GM04504 (cell line): ENCODE measurements at regions not wholly inside any gene's neighbourhood (a gene's known extent, or its start where the extent isn't known, plus 50 kb on each side); places are given as distances from the start of the nearest gene placed in this dataset.
"Not testable (repeated sequence)": the region's sequence is repeated elsewhere in the genome, so short reads cannot be mapped to it uniquely, and the experiment has no call there.

ENCODE experiments used
- DNase-seq: peaks from one replicate; pipeline ENCODE4 v3.0.0-alpha.2; 2012; ENCODE audit warnings: low read depth

DNA sequence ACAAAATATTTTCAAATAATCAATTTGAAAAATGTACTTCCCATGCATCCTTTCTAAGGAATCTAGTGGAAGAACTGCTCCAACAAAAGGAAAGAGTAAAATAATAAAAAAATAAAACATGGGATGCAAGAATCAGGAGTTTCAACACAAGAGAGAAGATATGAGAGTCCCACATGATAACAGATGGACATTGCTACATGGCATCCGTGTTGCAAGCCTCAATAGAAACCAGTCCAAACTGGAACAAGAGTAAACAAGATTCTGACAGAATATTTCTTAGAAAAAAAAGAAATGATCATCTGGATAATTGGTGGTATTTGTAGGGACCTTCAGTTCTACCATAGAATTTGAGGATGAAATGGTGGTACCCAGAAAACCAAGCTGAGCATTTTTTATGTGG lies 186.8 kb downstream of the FRK start:
- no peak for DNase-seq

DNA sequence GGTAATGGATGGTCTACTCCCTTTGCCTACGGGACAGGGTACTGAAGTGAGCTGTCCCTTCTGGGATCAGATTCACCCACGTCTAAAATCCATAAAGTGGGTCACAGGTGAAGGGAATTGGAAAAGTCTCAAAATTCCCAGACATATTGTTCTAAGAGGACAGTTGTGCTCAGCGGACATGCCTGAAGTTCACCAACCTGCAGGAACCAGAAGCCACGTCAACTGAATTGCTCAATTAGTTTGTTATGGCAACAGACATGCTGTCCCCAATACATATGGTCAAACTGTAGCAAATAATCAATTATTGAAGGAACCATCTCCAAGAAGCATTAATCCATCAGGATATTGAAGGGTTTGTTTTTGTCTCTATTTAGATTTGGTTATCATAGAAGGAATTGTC lies 190.2 kb downstream of the FRK start:
- DNase-seq = no peak

DNA sequence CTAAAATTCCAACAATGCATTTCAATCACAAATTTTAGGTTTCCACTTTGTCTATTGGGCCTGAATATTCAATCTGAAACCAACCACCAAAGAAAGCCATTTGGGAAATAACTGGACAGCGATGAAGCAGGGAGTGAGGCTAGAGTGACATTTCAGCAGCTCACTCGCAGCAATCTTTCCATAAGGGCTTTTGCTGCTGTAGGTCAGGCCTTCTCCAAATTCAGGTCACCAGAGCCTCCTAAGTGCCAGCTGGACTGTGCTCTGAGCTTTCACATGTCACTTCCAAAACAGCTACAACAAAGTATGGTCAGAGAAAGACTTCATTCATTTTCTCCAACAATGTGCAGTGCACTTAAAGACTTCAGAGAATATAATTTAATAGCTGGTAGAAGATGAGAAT lies 194.8 kb downstream of the FRK start:
- DNase-seq = no peak

DNA sequence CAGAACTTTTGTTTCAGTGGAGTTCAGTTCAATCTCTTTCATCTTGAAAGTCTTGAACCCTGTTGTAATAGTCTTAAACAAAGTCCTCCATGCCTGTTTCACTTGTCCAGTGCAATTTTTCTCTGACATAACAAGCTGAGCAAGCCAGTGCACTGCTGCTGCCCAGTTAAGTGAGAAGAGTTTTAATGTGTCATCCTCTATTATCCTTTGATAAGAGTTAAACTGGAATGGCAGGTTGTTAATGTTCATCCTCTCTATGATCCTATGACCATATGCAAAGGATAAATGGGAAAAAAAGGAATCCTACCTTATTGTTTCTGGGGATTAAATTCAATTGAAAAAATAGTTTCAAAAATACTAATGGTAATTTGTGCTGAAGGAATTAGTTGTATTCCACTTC lies 197.5 kb downstream of the FRK start:
- no peak for DNase-seq

DNA sequence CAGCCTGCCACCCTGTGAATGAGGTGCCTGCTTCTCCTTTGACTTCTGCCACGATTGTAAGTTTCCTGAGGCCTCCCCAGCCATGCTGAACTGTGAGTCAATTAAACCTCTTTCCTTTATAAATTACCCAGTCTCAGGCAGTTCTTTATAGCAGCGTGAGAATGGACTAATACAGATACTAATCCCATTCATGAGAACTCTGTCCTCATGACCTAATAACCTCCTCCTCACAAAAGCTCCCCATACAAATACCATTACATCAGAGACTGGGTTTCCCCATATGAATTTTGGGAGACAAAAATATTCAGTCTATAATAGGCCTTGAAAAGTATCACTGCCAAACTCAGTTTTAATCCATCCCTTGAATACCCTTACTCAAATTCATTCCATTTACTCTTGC lies 199.0 kb downstream of the FRK start:
- DNase-seq = not testable (repeated sequence)

DNA sequence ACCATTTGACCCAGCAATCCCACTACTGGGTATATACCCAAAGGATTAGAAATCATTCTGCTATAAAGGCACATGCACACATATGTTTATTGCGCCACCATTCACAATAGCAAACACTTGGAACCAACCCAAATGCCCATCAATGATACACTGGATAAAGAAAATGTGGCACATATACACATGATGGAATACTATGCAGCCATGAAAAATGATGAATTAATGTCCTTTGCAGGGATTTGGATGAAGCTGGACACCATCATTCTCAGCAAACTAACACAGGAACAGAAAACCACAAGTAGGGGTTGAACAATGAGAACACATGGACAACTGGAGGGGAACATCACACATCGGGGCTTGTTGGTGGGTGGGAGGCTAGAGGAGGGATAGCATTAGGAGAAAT lies 201.1 kb downstream of the FRK start:
- DNase-seq = not testable (repeated sequence)

DNA sequence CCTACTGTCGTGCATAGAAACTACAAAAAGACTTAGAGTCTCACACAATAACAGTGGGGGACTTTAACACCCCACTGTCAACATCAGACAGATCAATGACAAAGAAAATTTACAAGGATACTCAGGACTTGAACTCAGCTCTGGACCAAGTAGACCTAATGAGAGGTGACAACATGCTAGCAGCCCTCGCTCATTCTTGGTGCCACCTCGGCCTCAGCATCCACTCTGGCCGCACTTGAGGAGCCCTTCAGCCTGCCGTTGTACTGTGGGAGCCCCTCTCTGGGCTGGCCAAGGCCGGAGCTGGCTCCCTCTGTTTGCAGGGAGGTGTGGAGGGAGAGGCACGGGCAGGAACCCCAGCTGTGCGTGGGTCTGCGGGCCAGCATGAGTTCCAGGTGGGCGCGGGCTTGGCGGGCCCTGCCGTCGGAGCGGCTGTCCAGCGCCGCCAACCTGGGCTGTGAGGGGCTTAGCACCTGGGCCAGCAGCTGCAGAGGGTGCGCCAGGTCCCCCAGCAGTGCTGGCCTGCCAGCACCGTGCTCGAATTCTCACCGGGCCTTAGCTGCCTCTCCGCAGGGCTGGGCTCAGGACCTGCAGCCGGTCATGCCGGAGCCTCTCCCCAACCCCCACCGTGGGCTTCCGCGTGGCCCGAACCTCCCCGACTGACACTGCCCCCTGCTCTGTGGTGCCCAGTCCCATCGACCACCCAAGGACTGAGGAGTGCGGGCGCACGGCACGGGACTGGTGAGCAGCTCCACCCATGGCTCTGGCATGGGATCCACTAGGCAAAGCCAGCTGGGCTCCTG lies 205.6 kb downstream of the FRK start:
- no peak for DNase-seq

DNA sequence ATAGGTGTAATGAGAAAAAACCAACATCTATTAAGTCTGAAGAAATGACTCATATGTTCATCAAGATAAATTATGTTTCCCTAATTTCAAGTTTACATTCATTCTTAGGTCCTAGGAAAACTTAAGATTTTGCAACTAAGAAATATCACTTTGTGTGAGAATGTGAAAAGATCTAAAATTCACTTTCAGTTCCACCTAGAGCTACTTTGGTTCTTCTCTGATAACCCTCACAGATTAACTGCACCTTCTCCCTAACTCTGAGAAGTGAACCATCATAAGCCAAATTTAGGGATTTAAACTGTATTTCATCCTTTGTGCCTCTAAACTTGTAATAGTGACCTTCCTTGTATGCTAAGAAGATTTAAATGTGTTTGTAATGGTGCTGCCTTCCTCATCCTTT lies 213.0 kb downstream of the FRK start:
- DNase-seq = no peak

DNA sequence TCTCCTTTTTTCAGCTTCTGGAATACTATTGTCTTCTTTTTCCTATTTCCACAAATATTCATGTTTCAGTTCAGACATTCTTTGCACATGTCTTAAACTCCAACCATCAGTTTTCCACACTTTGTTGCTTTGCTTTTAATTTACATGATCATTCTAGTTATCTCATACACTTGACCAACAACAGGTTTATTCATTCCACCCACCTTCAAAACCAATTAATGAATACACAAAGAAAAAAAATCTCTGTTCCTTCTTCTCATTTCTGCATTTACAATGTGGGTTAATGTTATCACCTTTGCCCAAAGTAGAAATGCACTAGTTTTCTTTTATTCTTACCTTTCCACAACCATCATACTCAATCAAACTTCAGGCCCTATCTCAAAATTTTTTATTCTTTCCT lies 216.7 kb downstream of the FRK start:
- DNase-seq = no peak

DNA sequence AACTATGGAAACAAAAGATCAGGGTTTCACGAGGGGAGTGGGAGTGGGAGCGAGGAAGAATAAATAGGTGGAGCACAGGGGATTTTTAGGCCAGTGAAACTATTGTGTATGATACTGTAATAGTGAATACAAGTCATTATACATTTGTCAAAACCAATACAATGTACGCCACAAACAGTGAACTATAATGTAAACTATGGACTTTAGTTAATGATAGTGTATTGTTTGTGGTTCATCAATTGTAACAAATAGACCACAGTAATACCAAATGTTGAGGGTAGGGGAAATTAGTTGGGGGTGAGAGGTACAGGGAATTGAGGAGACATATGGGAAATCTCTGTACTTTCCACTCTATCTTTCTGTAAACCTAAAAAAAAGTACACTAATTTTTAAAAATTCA lies 218.4 kb downstream of the FRK start:
- no peak for DNase-seq

DNA sequence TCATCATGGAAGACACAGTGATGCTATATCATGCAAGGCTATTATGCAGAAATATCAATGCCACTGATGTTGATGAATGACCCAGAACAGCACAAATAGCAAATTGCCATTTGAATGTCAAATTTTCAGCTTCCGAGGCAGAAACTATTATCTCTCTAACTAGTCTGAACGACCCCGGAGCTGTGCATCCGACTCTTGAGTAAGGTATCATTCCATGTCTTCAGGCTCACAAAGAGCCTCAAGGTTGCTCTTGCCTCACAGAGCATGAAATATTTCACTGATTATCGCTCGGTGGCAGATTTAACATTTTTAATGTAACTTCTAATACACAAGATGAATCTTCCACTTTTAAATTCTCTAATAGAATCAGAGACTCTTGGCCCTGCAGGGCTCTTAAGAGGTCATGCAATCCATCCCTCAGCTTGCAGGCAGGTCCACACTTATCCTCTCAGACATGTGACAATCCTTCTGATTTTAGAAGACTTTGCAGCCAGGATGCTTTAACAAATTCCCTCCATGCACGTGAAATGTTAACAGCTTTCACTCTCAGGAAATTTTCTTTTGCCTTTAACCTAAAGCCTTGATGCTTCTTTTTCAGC lies 221.0 kb downstream of the FRK start:
- DNase-seq = no peak

DNA sequence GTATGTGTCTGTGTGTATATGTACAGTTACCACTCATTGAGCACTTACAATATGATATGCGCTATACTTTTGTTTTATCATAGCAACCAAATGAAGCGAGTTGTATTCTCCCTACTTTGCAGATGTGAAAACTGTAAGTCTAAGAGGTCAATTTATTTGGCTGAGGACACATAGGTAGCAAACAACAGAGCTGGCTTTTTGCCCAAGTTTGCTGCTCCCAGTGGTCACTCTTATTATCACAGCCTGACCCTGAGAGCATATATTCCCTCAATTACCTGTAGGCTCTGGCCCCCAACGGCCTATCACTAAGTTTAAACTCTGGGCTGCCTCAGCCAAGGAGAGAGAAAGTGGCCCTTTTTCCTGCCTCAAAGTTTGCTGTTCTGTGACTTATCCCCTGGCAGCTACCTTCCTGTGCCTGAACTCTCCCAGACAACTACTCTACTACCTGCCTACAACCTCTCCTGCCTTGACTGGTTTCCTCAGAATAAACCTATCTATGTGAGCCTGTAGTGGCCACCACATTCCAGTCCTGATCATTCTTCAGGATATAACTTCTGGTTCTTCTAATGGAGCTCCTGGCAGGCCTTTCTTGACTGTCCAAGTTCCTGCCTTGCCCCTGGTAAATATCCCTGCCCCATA lies 221.8 kb downstream of the FRK start:
- peak; percentile 5 for DNase-seq

DNA sequence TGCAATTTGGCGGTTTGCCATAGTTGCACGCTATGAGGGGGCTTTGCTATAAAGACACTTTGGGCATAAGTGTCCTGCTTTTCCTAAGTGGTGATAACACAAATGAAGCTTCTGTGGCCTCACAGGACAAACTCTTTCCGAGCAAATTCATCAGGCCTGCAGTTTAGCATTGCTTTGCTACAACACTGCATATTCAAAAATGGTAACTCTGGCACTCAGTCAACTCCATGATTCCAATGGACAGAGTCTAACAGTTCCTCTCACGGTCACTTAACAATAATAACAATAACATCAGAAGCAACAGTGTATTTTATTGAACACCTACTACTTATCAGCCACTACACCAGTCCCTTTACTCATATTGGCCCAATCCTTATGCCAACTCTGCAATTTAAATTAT lies 222.5 kb downstream of the FRK start:
- DNase-seq = no peak

DNA sequence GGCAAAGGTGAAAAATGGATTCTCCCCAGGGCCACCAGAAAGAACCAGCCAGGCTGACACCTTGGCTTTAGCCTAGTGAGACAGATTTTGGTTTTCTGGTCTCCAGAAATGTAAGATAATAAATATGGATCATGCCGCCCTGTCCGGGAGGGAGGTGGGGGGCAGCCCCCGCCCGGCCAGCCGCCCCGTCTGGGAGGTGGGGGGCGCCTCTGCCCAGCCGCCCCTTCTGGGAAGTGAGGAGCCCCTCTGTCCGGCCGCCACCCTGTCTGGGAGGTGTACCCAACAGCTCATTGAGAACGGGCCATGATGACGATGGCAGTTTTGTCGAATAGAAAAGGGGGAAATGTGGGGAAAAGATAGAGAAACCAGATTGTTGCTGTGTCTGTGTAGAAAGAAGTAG lies 224.3 kb downstream of the FRK start:
- DNase-seq = not testable (repeated sequence)

DNA sequence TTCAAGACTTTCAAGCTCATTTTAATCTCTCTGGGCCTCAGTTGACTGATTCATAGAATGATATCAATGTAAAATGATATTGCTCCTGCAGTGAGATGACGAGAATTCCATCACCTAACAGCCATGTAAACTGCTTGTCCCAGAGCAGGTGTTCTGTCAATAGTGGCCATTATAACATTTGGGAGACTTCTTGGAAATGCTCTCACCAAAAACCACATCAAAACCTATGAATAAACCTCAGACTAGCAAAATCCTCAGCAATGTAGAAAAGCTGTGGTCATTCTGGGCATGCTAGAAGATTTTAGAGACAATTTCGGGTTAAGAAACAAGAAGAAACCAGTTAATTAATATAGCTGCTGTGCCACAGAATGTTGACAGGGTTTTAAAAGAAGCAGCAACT lies 225.4 kb downstream of the FRK start:
- no peak for DNase-seq

DNA sequence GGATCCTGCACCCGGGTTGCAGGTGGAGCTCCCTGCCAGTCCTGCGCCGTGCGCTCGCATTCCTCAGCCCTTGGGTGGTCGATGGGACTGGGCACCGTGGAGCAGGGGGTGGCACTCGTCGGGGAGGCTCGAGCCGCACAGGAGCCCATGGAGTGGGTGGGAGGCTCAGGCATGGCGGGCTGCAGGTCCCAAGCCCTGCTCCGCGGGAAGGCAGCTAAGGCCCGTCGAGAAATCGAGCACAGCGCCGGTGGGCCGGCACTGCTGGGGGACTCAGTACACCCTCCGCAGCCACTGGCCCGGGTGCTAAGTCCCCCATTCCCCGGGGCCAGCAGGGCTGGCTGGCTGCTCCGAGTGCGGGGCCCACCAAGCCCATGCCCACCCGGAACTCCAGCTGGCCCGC lies 226.1 kb downstream of the FRK start:
- not testable (repeated sequence) for DNase-seq

DNA sequence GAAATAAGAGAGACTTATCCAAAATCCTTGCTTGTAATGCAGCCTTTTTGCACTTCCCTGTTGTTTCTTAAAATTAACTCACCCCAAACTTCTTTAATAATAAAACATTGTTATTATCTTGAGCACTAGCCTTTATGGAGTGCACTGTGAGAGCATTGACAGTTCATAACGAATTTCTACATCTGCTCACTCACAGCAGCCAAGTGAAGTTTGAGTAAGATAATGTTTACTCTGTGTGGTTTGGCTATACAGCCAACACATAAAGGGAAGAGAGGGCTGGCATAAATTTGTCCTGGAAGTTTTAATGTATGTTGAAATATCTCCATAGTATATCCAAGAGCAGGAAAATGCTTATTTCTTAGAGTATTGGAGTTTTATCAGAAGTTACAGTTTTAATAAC lies 227.9 kb downstream of the FRK start:
- no peak for DNase-seq

DNA sequence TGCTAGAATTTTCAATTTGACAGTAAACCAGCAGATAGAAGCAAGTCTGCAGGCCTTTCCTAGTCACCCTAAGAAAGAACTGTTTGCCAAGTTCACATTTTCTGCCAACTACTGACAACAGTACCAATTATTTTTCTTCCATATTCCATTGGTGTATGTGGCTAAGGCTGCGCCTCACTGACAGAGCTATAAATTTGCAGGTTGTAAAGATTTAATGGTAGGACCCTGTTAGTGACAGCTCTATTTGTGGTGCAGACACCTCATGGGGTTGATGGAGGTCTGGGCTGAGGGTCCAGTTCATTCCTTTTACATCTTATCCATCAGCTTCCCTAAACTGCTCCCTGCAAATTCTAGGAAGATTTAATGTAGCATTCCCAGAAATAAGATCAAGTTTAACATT lies 228.5 kb downstream of the FRK start:
- DNase-seq = no peak

DNA sequence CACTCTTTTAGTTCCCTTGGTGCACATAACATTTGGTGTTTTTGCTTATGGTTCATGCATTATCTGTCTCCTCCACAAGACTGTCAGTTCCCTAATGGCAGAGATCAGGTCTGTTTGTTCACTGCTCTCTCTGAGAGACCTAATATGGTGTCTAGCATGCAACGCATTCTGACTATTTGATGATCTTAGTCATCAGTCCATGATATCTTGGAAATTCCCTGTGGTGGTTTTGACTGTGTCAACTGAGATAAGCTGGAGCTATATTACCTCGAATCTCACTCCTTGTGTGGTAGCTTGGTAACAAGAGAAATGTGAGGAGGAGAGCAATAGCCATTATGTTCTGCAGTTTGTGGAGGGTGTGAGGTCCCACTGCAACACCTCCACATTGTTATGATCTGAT lies 229.8 kb downstream of the FRK start:
- DNase-seq = no peak

DNA sequence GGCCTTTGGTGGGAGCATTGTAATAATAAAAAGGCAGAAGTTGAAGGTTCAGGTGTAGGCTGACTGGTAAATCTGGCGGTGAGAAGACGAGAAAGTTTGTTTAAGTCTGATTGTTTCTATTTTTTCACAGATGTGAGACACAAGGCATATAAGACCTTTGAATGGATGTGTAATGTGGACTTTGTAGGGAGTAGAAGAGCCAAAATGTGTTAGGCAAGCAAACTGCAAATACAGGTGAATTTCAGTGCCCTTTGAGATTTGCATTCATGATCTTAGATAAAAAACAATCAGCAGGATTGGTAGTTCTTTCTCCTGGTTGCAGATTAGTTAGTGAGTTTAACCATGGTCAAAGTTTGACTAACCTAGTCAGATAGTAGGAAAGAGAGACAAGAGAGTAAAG lies 238.9 kb downstream of the FRK start:
- DNase-seq = no peak

DNA sequence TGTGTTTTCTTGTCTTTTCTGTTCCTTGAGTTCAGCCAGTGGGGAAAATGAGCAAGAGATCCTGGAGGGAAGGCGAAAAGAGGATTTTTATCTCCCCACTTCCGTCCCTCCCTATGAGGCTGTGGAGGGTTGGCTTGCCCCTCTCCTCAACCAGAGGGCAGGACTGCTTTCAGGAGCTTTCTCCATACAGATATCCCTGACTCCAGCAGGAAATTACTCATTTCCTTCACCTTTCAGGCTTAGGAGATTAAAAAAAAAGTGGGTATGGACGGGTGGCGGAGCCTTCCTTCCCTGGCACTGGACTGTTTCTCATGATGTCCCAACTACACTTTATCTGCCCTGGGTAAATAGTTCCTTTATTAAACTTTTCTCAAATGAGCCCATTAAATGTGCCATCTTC lies 241.2 kb downstream of the FRK start:
- no peak for DNase-seq

DNA sequence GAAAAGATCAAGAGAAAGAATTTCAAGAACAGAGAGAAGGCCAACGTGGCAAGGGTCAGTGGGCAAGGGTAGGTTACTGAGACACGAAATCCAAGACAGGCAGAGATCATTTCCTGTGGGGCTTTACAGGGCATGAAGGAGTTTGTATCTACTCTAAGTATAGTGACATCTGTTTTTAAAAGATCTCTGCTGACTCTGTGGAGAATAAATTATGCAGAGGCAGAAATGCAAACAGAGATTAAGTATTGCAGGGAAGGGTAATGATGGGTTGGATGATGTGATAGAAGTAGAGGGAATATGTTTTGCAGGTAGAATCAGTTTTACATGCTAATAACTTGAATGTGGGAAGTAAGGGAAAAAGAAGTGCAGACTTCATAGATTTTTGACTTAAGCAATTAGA lies 243.5 kb downstream of the FRK start:
- DNase-seq = no peak

DNA sequence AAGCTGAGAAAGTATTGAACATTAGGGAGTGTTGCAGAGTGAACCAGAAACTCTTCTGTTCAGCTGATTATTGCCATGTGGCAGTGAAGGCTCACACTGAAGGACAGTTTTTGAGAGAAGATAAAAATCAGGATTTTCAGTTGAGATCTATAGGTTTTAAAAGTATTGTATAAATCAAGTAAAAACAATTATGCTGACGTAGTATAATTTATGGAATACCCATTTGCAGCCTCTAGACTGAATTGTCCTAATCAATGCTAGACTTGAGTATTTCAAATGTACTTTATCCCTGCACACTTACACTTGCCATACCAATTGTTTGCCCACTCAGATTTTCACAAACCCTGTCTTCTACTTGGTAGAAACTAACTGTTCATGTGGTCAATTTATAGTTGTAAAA lies 245.8 kb downstream of the FRK start:
- no peak for DNase-seq

DNA sequence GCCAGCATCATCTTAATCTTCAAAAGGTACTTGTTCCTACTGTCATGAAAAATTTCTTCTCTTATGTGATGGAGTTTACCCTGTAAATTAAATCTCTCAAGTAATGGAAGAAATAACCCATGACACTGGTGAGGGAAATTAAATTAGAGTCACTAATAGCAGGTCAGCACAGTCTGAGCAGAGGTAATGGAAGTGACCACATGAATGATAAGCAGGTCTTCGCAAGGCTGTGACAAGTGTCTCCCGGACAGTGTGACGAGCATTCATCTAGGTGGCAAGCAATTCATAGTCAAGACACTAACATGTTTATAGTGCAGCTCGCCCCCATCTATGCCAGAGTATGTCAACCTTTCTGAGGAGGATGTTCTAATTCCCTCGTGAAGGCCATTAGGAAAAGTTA lies 249.2 kb downstream of the FRK start:
- DNase-seq = no peak
